K562 (cell line): ENCODE measurements at regions not wholly inside any gene's neighbourhood (a gene's known extent, or its start where the extent isn't known, plus 50 kb on each side); places are given as distances from the start of the nearest gene placed in this dataset.

Source experiments
- ATAC-seq: fragments of 200-7000 bp; cut with Tn5 transposase; 3 replicates; pipeline ENCODE4 v1.9.1; 2020; ENCODE audit warnings: moderate library complexity
- BruUV-seq: library from RNA; stranded (reverse); fragments of 400-500 nt; replicated peaks from 2 replicates; lab custom pipeline; 2021; lab: Mats Ljungman, UMichigan
- CTCF ChIA-PET: fragments of 300-600 bp; formaldehyde crosslinking; extraction: SDS; loops from one replicate; lab custom pipeline; 2021; ENCODE audit warnings: low intra/inter-chr PET ratio; lab: Yijun Ruan, JAX
- POLR2A ChIA-PET: fragments of 300-600, 350-650 bp; sonication (Branson Sonifier 250); formaldehyde crosslinking; extraction: SDS; loops from one replicate; lab custom pipeline; 2021; ENCODE audit warnings: antibody characterized with exemption, inconsistent platforms; lab: Yijun Ruan, JAX
- DNase-seq, 4 experiments: peaks; one replicate each; pipeline versions ENCODE4 v3.0.0 to v3.0.0-alpha.2; 2011 to 2018; ENCODE audit warnings: low spot score in 3 of 4, mixed read lengths in 3 of 4; ENCODE audit errors: extremely low read depth in 1 of 4
- FAIRE-seq: peaks from 2 replicates; lab custom pipeline; 2011; peaks lifted over from hg19 to GRCh38; lab: Jason Lieb, UNC
- H2AFZ ChIP-seq: 2 replicates; pipeline ENCODE4 v1.6.0; 2011; ENCODE audit warnings: low read depth, low read length, control low read depth, inconsistent platforms
- H3K27ac ChIP-seq: fragments of 200-600 bp; 3 replicates; pipeline ENCODE4 v1.8.0; 2011; ENCODE audit warnings: low read depth, mild to moderate bottlenecking, control low read depth, inconsistent platforms, low read length, moderate library complexity, mixed read lengths; ENCODE audit errors: extremely low read depth
- H3K27me3 ChIP-seq, 2 experiments: fragments of 300-600 bp in 1 of 2; 2 replicates in 1 of 2; 3 replicates in 1 of 2; pipeline versions ENCODE4 v1.6.0 to v1.8.0; 2011; ENCODE audit warnings: inconsistent platforms in 2 of 2, low read length in 2 of 2, mild to moderate bottlenecking in 1 of 2, mixed read lengths in 1 of 2, moderate library complexity in 1 of 2; ENCODE audit not compliant: control insufficient read depth in 2 of 2, insufficient read depth in 2 of 2
- H3K36me3 ChIP-seq: fragments of 300-600 bp; 3 replicates; pipeline ENCODE4 v1.8.0; 2011; ENCODE audit warnings: mild to moderate bottlenecking, low read length, inconsistent platforms; ENCODE audit not compliant: control insufficient read depth, insufficient read depth
- H3K4me1 ChIP-seq, 2 experiments: fragments of 200-600 bp in 1 of 2; replicated peaks in 1 of 2; 2 replicates in 1 of 2; 3 replicates in 1 of 2; pipeline versions ENCODE4 v1.5.1 to v1.8.0; 2011; ENCODE audit warnings: inconsistent platforms in 2 of 2, low read length in 2 of 2, mild to moderate bottlenecking in 1 of 2, mixed read lengths in 1 of 2, moderate library complexity in 1 of 2; ENCODE audit not compliant: control insufficient read depth in 2 of 2, insufficient read depth in 2 of 2
- H3K4me2 ChIP-seq: 2 replicates; pipeline ENCODE4 v1.6.1; 2011; ENCODE audit warnings: low read length, control low read depth, inconsistent platforms, mixed read lengths; ENCODE audit not compliant: insufficient read depth
- H3K4me3 ChIP-seq: fragments of 200-600 bp; sonication (generic), shearing (Covaris generic); 2 replicates; pipeline ENCODE4 v1.5.1; 2016; ENCODE audit warnings: control low read depth, inconsistent platforms
- H3K79me2 ChIP-seq: fragments of 200-600 bp; 3 replicates; pipeline ENCODE4 v1.8.0; 2011; ENCODE audit warnings: low read length, inconsistent platforms; ENCODE audit not compliant: control insufficient read depth, insufficient read depth
- H3K9ac ChIP-seq, 2 experiments: 2 replicates each; pipeline versions ENCODE4 v1.6.0 to v1.6.1; 2011; ENCODE audit warnings: low read depth in 2 of 2, low read length in 2 of 2, control low read depth in 1 of 2, inconsistent platforms in 1 of 2, mild to moderate bottlenecking in 1 of 2, mixed read lengths in 1 of 2; ENCODE audit not compliant: insufficient read depth in 1 of 2
- H3K9me1 ChIP-seq: one replicate; pipeline ENCODE4 v1.6.0; 2011; ENCODE audit warnings: inconsistent platforms, mild to moderate bottlenecking, low read length, moderate library complexity; ENCODE audit not compliant: control insufficient read depth, insufficient read depth
- H3K9me3 ChIP-seq: replicated peaks from 2 replicates; pipeline ENCODE4 v1.5.1; 2011; ENCODE audit warnings: low read depth, low read length, inconsistent platforms; ENCODE audit not compliant: control insufficient read depth, insufficient read depth
- H4K20me1 ChIP-seq: replicated peaks from 2 replicates; pipeline ENCODE4 v1.6.1; 2011; ENCODE audit warnings: low read length, inconsistent platforms, mixed read lengths; ENCODE audit not compliant: control insufficient read depth, insufficient read depth
- CREM ChIP-seq: IDR thresholded peaks from 2 replicates; pipeline ENCODE4 v1.6.1; 2014; ENCODE audit warnings: antibody characterized with exemption, low read depth
- HIVEP1 ChIP-seq: fragments of 250-450 bp; sonication (Bioruptor Pico); IDR thresholded peaks from 2 replicates; pipeline ENCODE4 v1.4.0; 2020; ENCODE audit warnings: mild to moderate bottlenecking
- ZNF280A ChIP-seq: fragments of 450-650 bp; IDR thresholded peaks from 2 replicates; pipeline ENCODE4 v1.6.1; 2018; ENCODE audit warnings: mild to moderate bottlenecking, low read depth; ENCODE audit not compliant: partially characterized antibody
- WGBS: fragments of 100-300 bp; shearing (Covaris generic); methylation state at CpG from one replicate; pipeline ENCODE4 v1.1.6; 2016; ENCODE audit warnings: low coverage, mixed read lengths; ENCODE audit not compliant: insufficient coverage; ENCODE audit errors: missing lambda C conversion rate; 5-methylcytosine and 5-hydroxymethylcytosine counted together
- in situ Hi-C: fragments of 300-500 bp; cut with MboI; formaldehyde crosslinking; loops from 4 replicates; pipeline ENCODE4 v1.15.0; 2018; ENCODE audit warnings: inconsistent platforms, mixed read lengths
- intact Hi-C: fragments of 100-400 bp; cut with micrococcal nuclease; formaldehyde crosslinking; loops from 2 replicates; pipeline ENCODE4 v1.14.2; 2022
- TF ChIP-seq, protein P1 (sequence below): fragments of 450-650 bp; IDR thresholded peaks from 2 replicates; pipeline ENCODE4 v1.6.1; 2017; ENCODE audit warnings: antibody characterized with exemption, mild to moderate bottlenecking

GRCh38 chr21:35503671-35504070 lies 454.6 kb upstream of the RUNX1 start (continued):
- TF ChIP-seq, protein P1, sequence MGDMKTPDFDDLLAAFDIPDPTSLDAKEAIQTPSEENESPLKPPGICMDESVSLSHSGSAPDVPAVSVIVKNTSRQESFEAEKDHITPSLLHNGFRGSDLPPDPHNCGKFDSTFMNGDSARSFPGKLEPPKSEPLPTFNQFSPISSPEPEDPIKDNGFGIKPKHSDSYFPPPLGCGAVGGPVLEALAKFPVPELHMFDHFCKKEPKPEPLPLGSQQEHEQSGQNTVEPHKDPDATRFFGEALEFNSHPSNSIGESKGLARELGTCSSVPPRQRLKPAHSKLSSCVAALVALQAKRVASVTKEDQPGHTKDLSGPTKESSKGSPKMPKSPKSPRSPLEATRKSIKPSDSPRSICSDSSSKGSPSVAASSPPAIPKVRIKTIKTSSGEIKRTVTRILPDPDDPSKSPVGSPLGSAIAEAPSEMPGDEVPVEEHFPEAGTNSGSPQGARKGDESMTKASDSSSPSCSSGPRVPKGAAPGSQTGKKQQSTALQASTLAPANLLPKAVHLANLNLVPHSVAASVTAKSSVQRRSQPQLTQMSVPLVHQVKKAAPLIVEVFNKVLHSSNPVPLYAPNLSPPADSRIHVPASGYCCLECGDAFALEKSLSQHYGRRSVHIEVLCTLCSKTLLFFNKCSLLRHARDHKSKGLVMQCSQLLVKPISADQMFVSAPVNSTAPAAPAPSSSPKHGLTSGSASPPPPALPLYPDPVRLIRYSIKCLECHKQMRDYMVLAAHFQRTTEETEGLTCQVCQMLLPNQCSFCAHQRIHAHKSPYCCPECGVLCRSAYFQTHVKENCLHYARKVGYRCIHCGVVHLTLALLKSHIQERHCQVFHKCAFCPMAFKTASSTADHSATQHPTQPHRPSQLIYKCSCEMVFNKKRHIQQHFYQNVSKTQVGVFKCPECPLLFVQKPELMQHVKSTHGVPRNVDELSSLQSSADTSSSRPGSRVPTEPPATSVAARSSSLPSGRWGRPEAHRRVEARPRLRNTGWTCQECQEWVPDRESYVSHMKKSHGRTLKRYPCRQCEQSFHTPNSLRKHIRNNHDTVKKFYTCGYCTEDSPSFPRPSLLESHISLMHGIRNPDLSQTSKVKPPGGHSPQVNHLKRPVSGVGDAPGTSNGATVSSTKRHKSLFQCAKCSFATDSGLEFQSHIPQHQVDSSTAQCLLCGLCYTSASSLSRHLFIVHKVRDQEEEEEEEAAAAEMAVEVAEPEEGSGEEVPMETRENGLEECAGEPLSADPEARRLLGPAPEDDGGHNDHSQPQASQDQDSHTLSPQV: 0 out of 2 replicates have a peak, but pooled peaks have one; percentile 29

DNA sequence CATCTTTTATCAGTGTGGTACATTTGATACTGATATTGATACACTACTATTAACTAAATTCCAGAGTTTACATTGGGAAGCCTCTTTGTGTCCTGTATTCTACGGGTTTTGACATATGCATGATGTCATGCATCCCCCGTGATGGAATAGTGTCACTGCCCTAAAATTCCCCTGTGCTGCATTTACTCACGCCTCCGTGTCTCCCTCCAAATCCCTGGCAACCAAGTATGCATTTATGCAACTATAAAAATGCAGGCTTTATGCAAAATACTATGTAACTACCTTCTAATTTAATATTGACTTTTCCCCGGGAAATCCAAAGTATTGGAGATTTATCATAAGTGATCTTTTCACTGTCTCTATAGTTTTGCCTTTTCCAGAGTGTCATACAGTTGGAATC lies 453.7 kb upstream of the RUNX1 start:
- in situ Hi-C loops (no loop called here), intact Hi-C loops (loop anchor here (10.0 kb wide), 2 partner anchors 298 to 448 kb away; no protein-coding TSS in a partner anchor)
- ChIA-PET CTCF (no interaction called here), POLR2A (no interaction called here)
- Histone ChIP-seq H3K27ac (no peak overlapping the region), H2AFZ (no peak overlapping the region), H3K79me2 (no peaks in the 10 kb centered on the region), H3K27me3 (no peaks in the 10 kb centered on the region; a peak in 1 of 5 replicates), H4K20me1 (no peaks in the 10 kb centered on the region), H3K36me3 (no peaks in the 10 kb centered on the region), H3K9me3 (no peaks in the 10 kb centered on the region), H3K4me1 (peaks cover 0 to 24% of the 10 kb centered on the region in 2 experiments; a peak in 4 of 5 replicates), H3K4me2 (no peak overlapping the region), H3K4me3 (no peak overlapping the region), H3K9me1 (no peaks in the 10 kb centered on the region), H3K9ac (no peak overlapping the region)
- ATAC-seq (no peak), FAIRE-seq (no peak), DNase-seq (no peak)
- BruUV-seq: no TSS peak
- 50% methylated on average over 5 of the region's 5 CpGs for WGBS
- 0 out of 2 replicates have a peak, but pooled peaks have one; percentile 12 for TF ChIP-seq CREM
- TF ChIP-seq HIVEP1: no peak
- TF ChIP-seq ZNF280A: no peak
